Liver (tissue), 7 donors: ENCODE measurements at regions not wholly inside any gene's neighbourhood (a gene's known extent, or its start where the extent isn't known, plus 50 kb on each side); places are given as distances from the start of the nearest gene placed in this dataset.

Experiments used
- DNase-seq: peaks from one replicate; pipeline ENCODE4 v3.0.0-alpha.2; 2017; ENCODE audit warnings: low spot score
- H3K27ac ChIP-seq, 2 donors: one replicate each; pipeline ENCODE4 v1.7.0; 2013; ENCODE audit warnings: inconsistent platforms in 2 of 2, low read length in 2 of 2, control low read depth in 1 of 2, low read depth in 1 of 2, mild to moderate bottlenecking in 1 of 2
- H3K27me3 ChIP-seq, 4 donors: one replicate each; pipeline versions ENCODE4 v1.6.1 to v1.7.0; 2013; ENCODE audit warnings: low read length in 3 of 4, inconsistent platforms in 1 of 4, mild to moderate bottlenecking in 1 of 4, moderate library complexity in 1 of 4; ENCODE audit not compliant: control insufficient read depth in 4 of 4, insufficient read depth in 4 of 4
- H3K36me3 ChIP-seq, 4 donors: one replicate each; pipeline versions ENCODE4 v1.6.1 to v1.7.0; 2013; ENCODE audit warnings: low read length in 3 of 4, mild to moderate bottlenecking in 3 of 4, low read depth in 1 of 4, moderate library complexity in 1 of 4; ENCODE audit not compliant: control insufficient read depth in 4 of 4, insufficient read depth in 3 of 4
- H3K4me1 ChIP-seq, 4 donors: one replicate each; pipeline versions ENCODE4 v1.6.1 to v1.7.0; 2013; ENCODE audit warnings: low read length in 3 of 4, mild to moderate bottlenecking in 3 of 4, moderate library complexity in 1 of 4; ENCODE audit not compliant: control insufficient read depth in 4 of 4, insufficient read depth in 4 of 4
- H3K4me3 ChIP-seq, 3 donors: one replicate each; pipeline versions ENCODE4 v1.6.1 to v1.7.0; 2013; ENCODE audit warnings: low read length in 3 of 3, control low read depth in 1 of 3, low read depth in 1 of 3, mild to moderate bottlenecking in 1 of 3
- H3K9ac ChIP-seq, 2 donors: one replicate each; pipeline ENCODE4 v1.7.0; 2013; ENCODE audit warnings: low read length in 2 of 2, mild to moderate bottlenecking in 2 of 2, moderate library complexity in 2 of 2, control low read depth in 1 of 2, low read depth in 1 of 2
- H3K9me3 ChIP-seq, 4 donors: one replicate each; pipeline versions ENCODE4 v1.6.1 to v1.7.0; 2013; ENCODE audit warnings: low read length in 3 of 4; ENCODE audit not compliant: control insufficient read depth in 4 of 4
- EGR1 ChIP-seq, 2 donors: IDR thresholded peaks; 2 replicates each; pipeline ENCODE4 v1.6.1; 2016 to 2018; ENCODE audit warnings: antibody characterized with exemption in 2 of 2, low read depth in 2 of 2
- FOXA1 ChIP-seq: IDR thresholded peaks from 2 replicates; pipeline ENCODE4 v1.6.1; 2016; ENCODE audit warnings: antibody characterized with exemption
- FOXA2 ChIP-seq: IDR thresholded peaks from 2 replicates; pipeline ENCODE4 v1.6.1; 2016; ENCODE audit warnings: antibody characterized with exemption
- GABPA ChIP-seq, 2 donors: IDR thresholded peaks in 1 of 2; conservative IDR thresholded peaks in 1 of 2; 2 replicates each; pipeline ENCODE4 v1.6.1; 2016; ENCODE audit warnings: antibody characterized with exemption in 2 of 2, mild to moderate bottlenecking in 1 of 2, moderate library complexity in 1 of 2
- HNF4G ChIP-seq: IDR thresholded peaks from 2 replicates; pipeline ENCODE4 v1.6.1; 2016; ENCODE audit warnings: antibody characterized with exemption
- JUND ChIP-seq, 2 donors: IDR thresholded peaks; 2 replicates each; pipeline ENCODE4 v1.6.1; 2016; ENCODE audit warnings: antibody characterized with exemption in 2 of 2
- MAX ChIP-seq: IDR thresholded peaks from 2 replicates; pipeline ENCODE4 v1.6.1; 2016; ENCODE audit warnings: antibody characterized with exemption
- NR2F2 ChIP-seq: IDR thresholded peaks from 2 replicates; pipeline ENCODE4 v1.6.1; 2016; ENCODE audit warnings: antibody characterized with exemption
- RAD21 ChIP-seq, 2 donors: IDR thresholded peaks; 2 replicates each; pipeline ENCODE4 v1.6.1; 2016; ENCODE audit warnings: antibody characterized with exemption in 2 of 2, mild to moderate bottlenecking in 2 of 2
- REST ChIP-seq: IDR thresholded peaks from 2 replicates; pipeline ENCODE4 v1.6.1; 2016; ENCODE audit warnings: antibody characterized with exemption, mild to moderate bottlenecking
- RXRA ChIP-seq, 2 donors: IDR thresholded peaks; 2 replicates each; pipeline ENCODE4 v1.6.1; 2017 to 2018; ENCODE audit warnings: antibody characterized with exemption in 2 of 2, mild to moderate bottlenecking in 1 of 2
- SP1 ChIP-seq: IDR thresholded peaks from 2 replicates; pipeline ENCODE4 v1.6.1; 2018; ENCODE audit warnings: antibody characterized with exemption, mild to moderate bottlenecking
- TAF1 ChIP-seq: conservative IDR thresholded peaks from 2 replicates; pipeline ENCODE4 v1.6.1; 2016; ENCODE audit warnings: antibody characterized with exemption, mild to moderate bottlenecking
- YY1 ChIP-seq: IDR thresholded peaks from 2 replicates; pipeline ENCODE4 v1.6.1; 2016; ENCODE audit warnings: antibody characterized with exemption, mild to moderate bottlenecking
- ZBTB33 ChIP-seq: IDR thresholded peaks from 2 replicates; pipeline ENCODE4 v1.6.1; 2016; ENCODE audit warnings: antibody characterized with exemption
- WGBS: extraction: QIAGEN DNeasy Blood & Tissue Kit; methylation state at CpG from one replicate; pipeline ENCODE4 v1.1.7; 2013; 5-methylcytosine and 5-hydroxymethylcytosine counted together
- donor health status: healthy.
- donor health status: healthy.
- donor health status: healthy.
- donor health status: healthy.

- no peak for TF ChIP-seq REST
- TF ChIP-seq SP1: no peak
- TF ChIP-seq RXRA (IDR thresholded peaks at IDR 0.05): peak in 1 of 2 donors; percentile 4
- no peak for TF ChIP-seq GABPA (IDR thresholded peaks at IDR 0.05 in 1 of 2, conservative IDR thresholded peaks at IDR 0.05 in 1 of 2)
- no peak for TF ChIP-seq TAF1
- no peak for TF ChIP-seq JUND (IDR thresholded peaks at IDR 0.05)
- TF ChIP-seq MAX: no peak
- TF ChIP-seq EGR1 (IDR thresholded peaks at IDR 0.05; ENCODE audit: low read depth in 2 of 2): no peak
Observed at GRCh38 chr7:33732462-33732861, 172.9 kb upstream of the BMPER start (continued).

- Histone ChIP-seq H3K4me1 (no peaks in the 10 kb centered on the region), H3K36me3 (no peaks in the 10 kb centered on the region), H3K9ac (no peak overlapping the region), H3K4me3 (no peak overlapping the region), H3K27ac (peak overlapping the region in 1 of 2 donors; percentile 30), H3K27me3 (no peaks in the 10 kb centered on the region), H3K9me3 (no peaks in the 10 kb centered on the region)
- 78% methylated on average over 16 of the region's 16 CpGs for WGBS
- TF ChIP-seq MAX: no peak
- peak in 1 of 2 donors; percentile 15 for TF ChIP-seq RAD21 (IDR thresholded peaks at IDR 0.05)
- TF ChIP-seq FOXA2: no peak
- peak; percentile 75 for TF ChIP-seq NR2F2
- no peak for TF ChIP-seq ZBTB33
- no peak for DNase-seq
Observed at GRCh38 chr7:33733870-33734650, 171.3 kb upstream of the BMPER start.

GRCh38 chr7:33735403-33735802, 169.9 kb upstream of the BMPER start:
- WGBS: 93% methylated on average over 5 of the region's 5 CpGs
- Histone ChIP-seq H3K27ac (no peak overlapping the region), H3K36me3 (no peaks in the 10 kb centered on the region), H3K9me3 (no peaks in the 10 kb centered on the region), H3K27me3 (no peaks in the 10 kb centered on the region), H3K9ac (no peak overlapping the region), H3K4me3 (no peak overlapping the region), H3K4me1 (no peaks in the 10 kb centered on the region)
- no peak for DNase-seq
- no peak for TF ChIP-seq GABPA (IDR thresholded peaks at IDR 0.05 in 1 of 2, conservative IDR thresholded peaks at IDR 0.05 in 1 of 2)
- no peak for TF ChIP-seq SP1
- no peak for TF ChIP-seq RXRA (IDR thresholded peaks at IDR 0.05)
- TF ChIP-seq FOXA2: no peak
- no peak for TF ChIP-seq YY1
- no peak for TF ChIP-seq REST
- TF ChIP-seq NR2F2: no peak
- TF ChIP-seq EGR1 (IDR thresholded peaks at IDR 0.05; ENCODE audit: low read depth in 2 of 2): no peak
- TF ChIP-seq HNF4G: no peak
- TF ChIP-seq ZBTB33: no peak
- TF ChIP-seq FOXA1: no peak
- no peak for TF ChIP-seq TAF1
- TF ChIP-seq MAX: no peak
- no peak for TF ChIP-seq JUND (IDR thresholded peaks at IDR 0.05)
